ENCODE measurements at regions not wholly inside any gene's neighbourhood (a gene's known extent, or its start where the extent isn't known, plus 50 kb on each side); places are given as distances from the start of the nearest gene placed in this dataset.

GRCh38 chr16:14353340-14353739, 276.7 kb downstream of the PARN start:
- DNase-seq (ENCODE audit: low read depth), result peak; percentile 42
- no peak overlapping the region for H3K4me3 ChIP-seq (ENCODE audit: low read depth, low read length)
- TF ChIP-seq, protein P1, sequence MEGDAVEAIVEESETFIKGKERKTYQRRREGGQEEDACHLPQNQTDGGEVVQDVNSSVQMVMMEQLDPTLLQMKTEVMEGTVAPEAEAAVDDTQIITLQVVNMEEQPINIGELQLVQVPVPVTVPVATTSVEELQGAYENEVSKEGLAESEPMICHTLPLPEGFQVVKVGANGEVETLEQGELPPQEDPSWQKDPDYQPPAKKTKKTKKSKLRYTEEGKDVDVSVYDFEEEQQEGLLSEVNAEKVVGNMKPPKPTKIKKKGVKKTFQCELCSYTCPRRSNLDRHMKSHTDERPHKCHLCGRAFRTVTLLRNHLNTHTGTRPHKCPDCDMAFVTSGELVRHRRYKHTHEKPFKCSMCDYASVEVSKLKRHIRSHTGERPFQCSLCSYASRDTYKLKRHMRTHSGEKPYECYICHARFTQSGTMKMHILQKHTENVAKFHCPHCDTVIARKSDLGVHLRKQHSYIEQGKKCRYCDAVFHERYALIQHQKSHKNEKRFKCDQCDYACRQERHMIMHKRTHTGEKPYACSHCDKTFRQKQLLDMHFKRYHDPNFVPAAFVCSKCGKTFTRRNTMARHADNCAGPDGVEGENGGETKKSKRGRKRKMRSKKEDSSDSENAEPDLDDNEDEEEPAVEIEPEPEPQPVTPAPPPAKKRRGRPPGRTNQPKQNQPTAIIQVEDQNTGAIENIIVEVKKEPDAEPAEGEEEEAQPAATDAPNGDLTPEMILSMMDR (IDR thresholded peaks at IDR 0.05; ENCODE audit: insufficient read depth, low read depth, low read length, missing control alignments), result no peak

DNA sequence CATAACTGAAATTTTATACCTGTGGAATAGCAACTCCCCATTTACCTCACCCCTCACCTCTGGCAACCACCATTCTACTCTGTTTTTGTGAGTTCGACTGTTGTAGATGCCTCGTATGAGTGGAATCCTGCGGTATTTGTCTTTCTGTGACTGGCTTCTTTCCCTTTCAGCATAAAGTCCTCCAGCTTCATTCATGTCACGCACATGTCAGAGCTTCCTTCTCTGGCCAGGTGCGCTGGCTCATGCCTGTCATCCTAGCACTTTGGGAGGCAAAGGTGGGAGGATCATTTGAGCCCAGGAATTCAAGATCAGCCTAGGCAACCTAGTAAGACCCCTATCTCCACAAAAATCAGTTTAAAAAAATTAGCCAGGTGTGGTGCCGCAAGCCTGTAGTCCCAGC, 278.4 kb downstream of the PARN start:
- no peak overlapping the region for H3K4me3 ChIP-seq (ENCODE audit: low read depth, low read length)
- TF ChIP-seq, protein P1 (IDR thresholded peaks at IDR 0.05; ENCODE audit: insufficient read depth, low read depth, low read length, missing control alignments), result no peak
- no peak for DNase-seq (ENCODE audit: low read depth)

- DNase-seq (ENCODE audit: low read depth), result no peak
- TF ChIP-seq, protein P1 (IDR thresholded peaks at IDR 0.05; ENCODE audit: insufficient read depth, low read depth, low read length, missing control alignments), result no peak
- no peak overlapping the region for H3K4me3 ChIP-seq (ENCODE audit: low read depth, low read length)
These were observed 279.4 kb downstream of the PARN start for GRCh38 chr16:14350626-14351025.

DNA sequence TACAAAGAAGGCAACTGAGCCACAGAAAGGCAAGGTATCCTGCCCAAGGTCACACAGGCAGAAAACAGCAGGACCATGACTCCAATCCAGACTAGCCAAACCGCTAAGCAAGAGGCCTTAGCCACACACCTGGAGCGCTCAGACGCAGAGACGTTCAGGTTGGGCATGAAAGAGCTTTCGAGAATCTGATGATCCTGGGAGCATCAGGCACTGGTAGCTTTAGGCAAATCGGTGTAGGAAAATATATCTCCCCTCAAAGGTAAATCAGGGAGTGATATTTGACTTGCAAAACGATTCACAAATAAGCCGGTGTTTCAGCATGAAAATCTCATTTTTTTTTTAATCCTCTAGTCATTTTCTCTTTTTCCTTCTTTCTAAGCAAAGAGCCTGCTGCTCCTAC, 279.0 kb downstream of the MRTFB start:
- DNase-seq (ENCODE audit: low read depth), result no peak
- no peak overlapping the region for H3K4me3 ChIP-seq (ENCODE audit: low read depth, low read length)
- TF ChIP-seq, protein P1 (IDR thresholded peaks at IDR 0.05; ENCODE audit: insufficient read depth, low read depth, low read length, missing control alignments), result no peak

- no peak overlapping the region for H3K4me3 ChIP-seq (ENCODE audit: low read depth, low read length)
- TF ChIP-seq, protein P1 (IDR thresholded peaks at IDR 0.05; ENCODE audit: insufficient read depth, low read depth, low read length, missing control alignments), result no peak
- DNase-seq (ENCODE audit: low read depth), result no peak
These were observed 276.6 kb downstream of the MRTFB start for GRCh38 chr16:14347706-14348105.

- DNase-seq (ENCODE audit: low read depth), result no peak
- TF ChIP-seq, protein P1 (IDR thresholded peaks at IDR 0.05; ENCODE audit: insufficient read depth, low read depth, low read length, missing control alignments), result no peak
- H3K4me3 ChIP-seq (ENCODE audit: low read depth, low read length), result no peak overlapping the region
These were observed 275.4 kb downstream of the MRTFB start for GRCh38 chr16:14346278-14347142.
